LoVo (cell line): ENCODE measurements at regions not wholly inside any gene's neighbourhood (a gene's known extent, or its start where the extent isn't known, plus 50 kb on each side); places are given as distances from the start of the nearest gene placed in this dataset.
A peak's percentile ranks its signal among the peaks of the same experiment; 100 is the strongest.
"Not testable (repeated sequence)": the region's sequence is repeated elsewhere in the genome, so short reads cannot be mapped to it uniquely, and the experiment has no call there.

Experiments used
- DNase-seq: peaks from one replicate; pipeline ENCODE4 v3.0.0-alpha.2; 2016; ENCODE audit warnings: low spot score

- DNase-seq, result no peak
Measured at GRCh38 chr13:108003626-108004025, 211.7 kb downstream of the LIG4 start.

- no peak for DNase-seq
Measured at GRCh38 chr13:108000998-108001397, 214.3 kb downstream of the LIG4 start.

- DNase-seq, result no peak
Measured at GRCh38 chr13:107999751-108000150, 215.6 kb downstream of the LIG4 start.

- DNase-seq, result no peak
Measured at GRCh38 chr13:107994137-107994536, 221.2 kb downstream of the LIG4 start.

- DNase-seq, result peak; percentile 17
Measured at GRCh38 chr13:107993239-107993949, 221.9 kb downstream of the LIG4 start.

GRCh38 chr13:107992542-107992941 lies 222.8 kb downstream of the LIG4 start:
- peak; percentile 32 for DNase-seq

- no peak for DNase-seq
Measured at GRCh38 chr13:107977071-107977574, 238.2 kb downstream of the LIG4 start.

GRCh38 chr13:107976628-107977027 lies 238.7 kb downstream of the LIG4 start:
- DNase-seq, result no peak

- no peak for DNase-seq
Measured at GRCh38 chr13:107974409-107974808, 240.9 kb downstream of the LIG4 start.

- no peak for DNase-seq
Measured at GRCh38 chr13:107969546-107969945, 245.8 kb downstream of the LIG4 start.

GRCh38 chr13:107968470-107968869 lies 246.9 kb downstream of the LIG4 start:
- DNase-seq, result no peak

- no peak for DNase-seq
Measured at GRCh38 chr13:107964395-107964794, 250.9 kb downstream of the LIG4 start.

- DNase-seq, result no peak
Measured at GRCh38 chr13:107961849-107962608, 253.3 kb downstream of the LIG4 start.

- DNase-seq, result no peak
Measured at GRCh38 chr13:107960301-107960700, 255.0 kb downstream of the LIG4 start.

- DNase-seq, result no peak
Measured at GRCh38 chr13:107956889-107957288, 258.4 kb downstream of the LIG4 start.

- no peak for DNase-seq
Measured at GRCh38 chr13:107942030-107942617, 273.2 kb downstream of the LIG4 start.

- DNase-seq, result no peak
Measured at GRCh38 chr13:107941345-107942029, 273.8 kb downstream of the LIG4 start.

- no peak for DNase-seq
Measured at GRCh38 chr13:107937848-107938247, 277.5 kb downstream of the LIG4 start.

- no peak for DNase-seq
Measured at GRCh38 chr13:107931056-107931455, 284.3 kb downstream of the LIG4 start.

- DNase-seq, result no peak
Measured at GRCh38 chr13:107928762-107929161, 286.6 kb downstream of the LIG4 start.

GRCh38 chr13:107927557-107927956 lies 287.8 kb downstream of the LIG4 start:
- DNase-seq, result no peak

GRCh38 chr13:107926515-107926914 lies 288.8 kb downstream of the LIG4 start:
- DNase-seq, result not testable (repeated sequence)
